ENCODE measurements at regions not wholly inside any gene's neighbourhood (a gene's known extent, or its start where the extent isn't known, plus 50 kb on each side); places are given as distances from the start of the nearest gene placed in this dataset.

DNA sequence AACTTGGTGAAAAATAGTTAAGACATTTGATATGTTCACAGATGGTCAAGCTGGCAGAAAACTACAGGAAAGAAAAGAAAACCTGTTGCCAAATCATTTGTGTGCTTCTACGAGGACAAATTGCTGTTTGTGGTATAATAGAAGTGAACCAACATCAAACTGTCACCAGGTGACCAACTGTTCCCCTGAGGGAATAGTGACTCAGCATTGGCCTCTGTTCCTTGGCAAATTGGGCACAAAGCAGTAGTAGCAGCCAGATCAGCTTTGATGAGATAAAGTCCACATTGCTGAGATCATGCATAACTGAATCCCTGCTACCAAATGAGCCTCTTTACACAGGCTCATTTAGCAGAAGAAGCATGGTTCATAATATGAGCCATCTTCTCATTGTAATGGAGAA is 103.5 kb downstream of the POSTN start:
- Mint-ChIP-seq H3K27me3 (ENCODE audit: low read depth) (no peaks in the 10 kb centered on the region), H3K4me1 (peaks cover 36% of the 10 kb centered on the region), H3K9me3 (no peaks in the 10 kb centered on the region), H3K4me3 (no peak overlapping the region), H3K36me3 (ENCODE audit: low read depth) (no peaks in the 10 kb centered on the region), H3K27ac (peak overlapping the region in 1 of 3 experiments; percentile 95)
- TF ChIP-seq, protein P1, sequence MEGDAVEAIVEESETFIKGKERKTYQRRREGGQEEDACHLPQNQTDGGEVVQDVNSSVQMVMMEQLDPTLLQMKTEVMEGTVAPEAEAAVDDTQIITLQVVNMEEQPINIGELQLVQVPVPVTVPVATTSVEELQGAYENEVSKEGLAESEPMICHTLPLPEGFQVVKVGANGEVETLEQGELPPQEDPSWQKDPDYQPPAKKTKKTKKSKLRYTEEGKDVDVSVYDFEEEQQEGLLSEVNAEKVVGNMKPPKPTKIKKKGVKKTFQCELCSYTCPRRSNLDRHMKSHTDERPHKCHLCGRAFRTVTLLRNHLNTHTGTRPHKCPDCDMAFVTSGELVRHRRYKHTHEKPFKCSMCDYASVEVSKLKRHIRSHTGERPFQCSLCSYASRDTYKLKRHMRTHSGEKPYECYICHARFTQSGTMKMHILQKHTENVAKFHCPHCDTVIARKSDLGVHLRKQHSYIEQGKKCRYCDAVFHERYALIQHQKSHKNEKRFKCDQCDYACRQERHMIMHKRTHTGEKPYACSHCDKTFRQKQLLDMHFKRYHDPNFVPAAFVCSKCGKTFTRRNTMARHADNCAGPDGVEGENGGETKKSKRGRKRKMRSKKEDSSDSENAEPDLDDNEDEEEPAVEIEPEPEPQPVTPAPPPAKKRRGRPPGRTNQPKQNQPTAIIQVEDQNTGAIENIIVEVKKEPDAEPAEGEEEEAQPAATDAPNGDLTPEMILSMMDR (IDR thresholded peaks at IDR 0.05; ENCODE audit: unreplicated experiment in 3 of 3): no peak

DNA sequence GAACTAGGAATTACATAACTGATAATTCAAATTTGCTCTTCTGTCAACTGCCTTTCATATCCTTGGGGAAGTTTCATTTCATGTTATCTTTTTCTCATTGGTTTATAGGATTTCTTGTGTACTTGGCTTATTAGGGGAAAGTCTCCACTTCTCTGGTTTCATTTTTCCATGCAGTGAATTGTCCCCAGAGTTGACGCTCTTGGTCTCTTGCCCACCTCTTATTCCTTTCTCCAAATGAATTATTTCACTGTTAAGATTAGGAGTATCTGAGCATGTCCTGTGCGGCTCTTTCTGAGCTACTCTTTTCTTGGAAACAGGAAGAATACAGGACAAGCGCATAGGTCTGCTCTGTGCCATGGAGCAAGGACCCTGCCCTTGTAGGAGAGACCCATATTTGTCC is 104.8 kb downstream of the POSTN start:
- H3K36me3 Mint-ChIP-seq (ENCODE audit: low read depth): no peaks in the 10 kb centered on the region
- H3K4me1 Mint-ChIP-seq: peaks cover 47% of the 10 kb centered on the region
- H3K27ac Mint-ChIP-seq: peak overlapping the region in 2 of 3 experiments; percentile 95 to 96
- TF ChIP-seq, protein P1 (IDR thresholded peaks at IDR 0.05; ENCODE audit: unreplicated experiment in 3 of 3): no peak
- no peaks in the 10 kb centered on the region for H3K27me3 Mint-ChIP-seq (ENCODE audit: low read depth)
- H3K9me3 Mint-ChIP-seq: no peaks in the 10 kb centered on the region
- H3K4me3 Mint-ChIP-seq: no peak overlapping the region

DNA sequence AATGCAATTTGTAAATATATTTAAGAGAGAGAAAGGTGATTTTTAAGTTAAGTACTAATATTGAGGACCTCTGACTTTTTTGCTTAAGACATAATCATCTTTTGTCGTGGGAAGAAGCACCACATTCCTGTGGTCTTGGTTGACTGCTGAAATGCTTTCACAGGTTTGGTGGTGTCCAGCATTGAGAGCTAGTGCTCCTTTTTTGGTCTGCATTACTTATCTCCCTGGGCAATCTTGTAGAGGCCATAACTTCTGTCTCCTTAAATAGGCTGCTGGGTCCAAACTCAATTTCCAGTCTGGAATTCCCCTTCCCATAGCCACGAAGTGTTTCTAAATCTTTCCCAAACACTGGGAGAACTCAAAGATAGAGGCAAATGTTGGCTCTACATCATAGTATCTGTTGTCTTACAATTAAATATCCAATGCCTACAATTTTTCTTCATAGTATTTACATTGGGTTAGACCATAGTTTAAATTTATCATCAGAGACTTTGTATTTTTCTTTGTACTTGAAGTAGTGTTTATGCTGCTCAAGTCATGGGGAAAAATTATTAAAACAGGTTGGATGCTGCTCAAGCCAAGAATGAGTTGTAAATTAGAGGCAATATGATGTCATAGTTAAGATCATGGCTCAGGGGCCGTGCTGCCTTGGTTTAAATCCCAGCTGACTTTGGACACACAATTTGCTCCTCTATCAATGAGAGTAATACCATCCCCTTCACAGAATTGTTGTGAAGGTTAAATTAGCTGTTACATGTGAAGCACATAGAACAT is 105.6 kb downstream of the POSTN start:
- Mint-ChIP-seq H3K9me3 (no peaks in the 10 kb centered on the region), H3K27me3 (ENCODE audit: low read depth) (no peaks in the 10 kb centered on the region), H3K27ac (peak overlapping the region; percentile 63 to 96 (median 95)), H3K36me3 (ENCODE audit: low read depth) (no peaks in the 10 kb centered on the region), H3K4me3 (no peak overlapping the region), H3K4me1 (peaks cover 48% of the 10 kb centered on the region)
- TF ChIP-seq, protein P1 (IDR thresholded peaks at IDR 0.05; ENCODE audit: unreplicated experiment in 3 of 3): no peak

DNA sequence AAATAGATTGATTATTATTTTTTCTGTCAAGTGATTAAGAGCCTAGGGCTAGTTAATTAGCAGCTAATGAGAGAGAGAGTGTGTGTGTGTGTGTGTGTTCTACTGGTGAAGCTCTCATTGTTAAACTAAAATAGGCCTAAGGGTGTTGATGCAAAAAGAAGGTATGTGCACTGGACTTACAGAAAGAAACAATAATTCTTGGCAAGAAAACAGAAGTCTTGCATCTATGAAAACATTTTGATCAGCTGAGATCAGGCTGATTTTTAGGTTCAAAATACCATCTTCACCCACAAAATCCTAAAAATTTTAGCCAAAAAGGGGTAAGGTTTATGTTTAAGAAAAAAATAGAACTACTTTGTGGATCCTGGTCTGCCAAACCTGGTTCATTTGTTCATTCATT is 106.5 kb downstream of the POSTN start:
- Mint-ChIP-seq H3K27me3 (ENCODE audit: low read depth) (no peaks in the 10 kb centered on the region), H3K4me1 (peaks cover 48% of the 10 kb centered on the region), H3K36me3 (ENCODE audit: low read depth) (no peaks in the 10 kb centered on the region), H3K27ac (peak overlapping the region in 2 of 3 experiments; percentile 66 to 95), H3K4me3 (no peak overlapping the region), H3K9me3 (no peaks in the 10 kb centered on the region)
- TF ChIP-seq, protein P1 (IDR thresholded peaks at IDR 0.05; ENCODE audit: unreplicated experiment in 3 of 3): no peak

DNA sequence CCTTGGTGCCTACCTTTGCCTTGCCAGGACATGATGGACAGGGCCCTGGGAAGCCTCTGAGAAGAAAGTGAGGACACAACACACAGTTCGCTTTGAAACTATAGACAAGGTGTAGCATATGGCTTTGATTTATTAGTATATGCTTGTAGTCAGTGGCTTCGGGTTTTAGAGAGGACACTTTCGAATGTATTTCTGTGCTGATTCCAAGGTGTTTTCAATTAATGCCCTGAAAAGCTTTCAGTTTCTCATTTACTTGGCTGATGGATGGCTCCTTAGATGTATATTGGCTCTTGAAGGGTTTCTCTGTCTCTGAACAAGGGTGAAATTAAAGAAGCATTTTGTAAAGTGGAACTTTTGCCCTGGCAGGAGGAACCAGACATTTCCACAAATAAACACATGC is 106.9 kb downstream of the POSTN start:
- Mint-ChIP-seq H3K4me3 (no peak overlapping the region), H3K36me3 (ENCODE audit: low read depth) (no peaks in the 10 kb centered on the region), H3K27ac (peak overlapping the region in 2 of 3 experiments; percentile 66 to 95), H3K27me3 (ENCODE audit: low read depth) (no peaks in the 10 kb centered on the region), H3K4me1 (peaks cover 48% of the 10 kb centered on the region), H3K9me3 (no peaks in the 10 kb centered on the region)
- TF ChIP-seq, protein P1 (IDR thresholded peaks at IDR 0.05; ENCODE audit: unreplicated experiment in 3 of 3): no peak
